ENCODE measurements at regions not wholly inside any gene's neighbourhood (a gene's known extent, or its start where the extent isn't known, plus 50 kb on each side); places are given as distances from the start of the nearest gene placed in this dataset.
"Not testable (repeated sequence)": the region's sequence is repeated elsewhere in the genome, so short reads cannot be mapped to it uniquely, and the experiment has no call there.

DNA sequence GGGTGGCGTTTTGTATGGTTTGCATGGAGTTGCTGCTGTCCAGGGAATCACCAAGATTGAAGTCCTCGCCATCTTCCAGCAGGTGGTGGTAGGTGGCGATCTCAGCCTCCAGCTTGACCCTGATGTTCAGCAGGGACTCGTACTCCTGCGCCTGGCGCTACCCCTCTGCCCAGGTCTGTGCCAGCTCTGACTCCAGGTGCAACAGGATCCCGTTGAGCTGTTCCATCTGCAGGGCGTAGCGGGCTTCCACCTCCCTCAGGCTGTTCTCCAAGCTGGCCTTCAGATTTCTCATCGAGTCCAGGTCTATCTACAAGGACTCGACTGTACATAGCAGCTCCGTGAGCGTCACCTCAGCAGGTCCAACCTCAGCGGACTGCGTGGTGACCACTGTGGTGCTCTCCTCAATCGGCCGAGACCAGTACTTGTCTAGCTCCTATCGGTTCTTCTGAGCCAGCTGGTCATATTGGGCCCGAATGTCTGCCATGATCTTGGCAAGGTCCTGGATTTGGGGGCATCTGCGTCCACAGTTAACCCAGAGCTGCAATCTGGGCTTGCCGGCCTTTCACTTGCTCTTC is 1584.8 kb upstream of the ACO1 start:
- DNase-seq = no peak

DNA sequence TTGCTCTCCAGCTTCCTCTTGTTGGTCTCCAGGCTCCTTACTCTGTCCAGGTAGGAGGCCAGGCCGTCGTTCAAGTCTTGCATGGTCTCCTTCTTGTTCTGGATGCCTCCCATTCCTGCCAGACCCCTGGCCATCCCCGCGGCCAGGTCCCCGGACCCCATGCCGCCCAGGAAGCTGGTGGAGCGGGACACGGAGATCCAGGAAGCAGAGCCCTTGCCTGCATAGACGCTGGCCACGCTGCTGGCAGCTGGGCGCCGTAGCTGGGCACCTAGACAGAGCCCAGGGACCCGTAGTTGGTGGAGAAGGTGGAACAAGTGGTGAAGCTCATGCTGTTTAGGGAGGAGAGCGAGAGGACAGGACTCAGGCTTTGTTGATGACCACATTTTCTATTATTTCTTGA is 1584.0 kb upstream of the ACO1 start:
- DNase-seq = no peak

DNA sequence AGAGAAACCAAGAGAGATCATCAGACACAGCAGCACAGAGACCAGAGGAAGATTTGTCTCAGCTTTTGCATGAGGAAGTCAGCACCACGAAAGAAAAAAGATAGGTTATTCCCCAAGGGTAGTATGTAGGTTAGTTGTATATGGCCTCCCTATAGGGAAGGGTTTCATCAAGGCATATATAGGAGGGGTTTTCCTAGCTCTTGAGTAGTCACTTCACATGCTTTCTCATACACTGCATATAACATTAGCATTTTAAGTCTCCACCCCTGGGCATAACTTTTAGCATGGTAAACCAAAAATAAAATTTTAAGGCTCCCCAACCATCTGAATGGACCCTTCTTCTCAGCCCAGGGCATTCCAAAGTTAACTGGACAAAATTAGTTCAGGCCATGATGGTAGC is 1571.6 kb upstream of the ACO1 start:
- DNase-seq = no peak

DNA sequence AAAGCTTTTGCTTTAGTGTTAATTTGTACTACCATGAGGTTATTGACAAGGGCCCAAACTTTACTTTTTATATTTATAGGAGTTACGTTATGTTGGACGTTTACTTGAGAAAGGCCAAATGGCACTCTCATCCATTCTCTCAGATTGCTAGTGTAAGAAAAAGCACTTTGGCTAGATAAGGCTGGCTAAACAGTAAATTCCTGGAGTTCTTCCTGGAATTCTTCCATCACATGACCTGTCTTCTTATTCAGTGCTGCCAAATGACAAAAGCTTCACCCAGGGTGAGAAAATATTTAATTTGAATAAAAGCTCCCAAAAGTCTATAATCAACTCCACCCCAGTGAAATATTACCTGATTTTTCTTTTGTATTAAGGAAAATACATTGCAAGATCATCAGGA is 1568.9 kb upstream of the ACO1 start:
- DNase-seq = no peak

DNA sequence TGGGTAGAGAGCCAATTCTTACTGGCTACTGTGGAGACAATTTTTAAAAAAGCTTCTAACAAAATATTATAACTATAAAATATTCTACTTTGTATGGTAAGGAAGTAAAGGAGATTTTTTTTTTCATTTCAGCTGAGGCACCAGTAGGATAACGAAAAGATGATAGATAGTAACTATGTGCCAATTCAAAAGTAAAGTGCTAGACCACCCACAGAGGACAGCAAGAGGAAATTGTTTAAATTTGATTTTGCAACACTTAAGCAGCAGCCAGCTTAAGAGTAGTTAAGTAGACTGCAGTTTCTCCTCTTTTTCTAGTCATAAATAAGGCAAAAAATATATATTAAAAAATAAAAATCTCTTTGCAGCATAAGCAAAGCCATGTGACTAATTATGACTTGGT is 1539.3 kb upstream of the ACO1 start:
- DNase-seq = no peak

DNA sequence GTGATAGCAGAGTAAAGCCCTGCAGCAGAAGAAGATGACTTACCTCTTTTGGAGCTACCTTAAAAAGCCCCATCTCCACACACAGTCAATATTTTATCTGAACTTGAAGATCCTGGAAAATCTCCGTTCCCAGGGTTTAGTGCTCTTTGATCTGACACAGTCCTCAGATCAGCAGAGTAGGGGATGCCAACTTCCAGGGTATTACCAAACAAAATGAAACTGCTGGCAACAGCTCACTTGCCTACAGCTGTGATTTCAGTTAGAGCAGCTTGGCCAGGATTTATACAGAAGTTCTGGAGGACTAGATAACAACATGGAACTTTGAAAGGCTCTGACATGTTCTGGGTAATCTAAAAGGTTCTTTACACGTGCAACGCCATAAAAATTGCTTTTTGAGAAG is 1537.8 kb upstream of the ACO1 start:
- no peak for DNase-seq

DNA sequence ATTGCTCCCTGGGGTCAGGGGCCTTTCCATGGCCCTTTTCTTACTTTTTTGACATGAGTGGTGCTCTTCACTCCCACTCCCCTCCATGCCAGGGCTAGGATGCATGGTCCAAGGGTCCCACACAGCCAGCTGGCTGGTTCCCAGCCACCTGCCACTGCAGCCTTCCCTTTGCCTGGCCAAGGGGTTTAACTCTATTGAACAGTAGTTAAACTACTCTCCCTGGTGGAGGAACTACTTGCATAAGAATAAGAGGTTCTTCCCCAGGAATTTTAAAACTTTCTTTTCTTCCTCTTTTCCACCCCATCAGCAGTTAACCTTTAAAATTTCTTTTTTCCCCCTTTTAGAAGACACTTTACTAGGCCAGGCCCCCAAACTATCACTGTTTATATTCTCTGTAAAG is 1532.8 kb upstream of the ACO1 start:
- DNase-seq = no peak

DNA sequence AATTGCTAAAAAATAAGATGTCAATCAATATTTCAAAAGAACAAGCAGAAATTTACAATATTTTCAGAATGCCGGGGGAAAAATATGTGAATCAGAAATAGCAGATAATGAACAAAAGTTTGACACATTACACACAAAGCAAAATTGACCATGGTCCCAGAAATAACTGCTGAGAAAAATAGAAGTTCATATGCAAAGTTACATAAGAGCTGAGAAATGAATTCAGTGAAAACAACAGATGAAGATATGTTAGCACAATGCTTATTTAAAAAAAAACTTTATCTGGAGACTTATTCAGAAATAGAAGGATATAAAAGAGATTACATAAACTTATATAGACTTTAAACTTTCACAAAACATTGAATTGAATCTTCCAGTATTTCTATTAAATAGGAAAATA is 1483.7 kb upstream of the ACO1 start:
- DNase-seq = no peak

DNA sequence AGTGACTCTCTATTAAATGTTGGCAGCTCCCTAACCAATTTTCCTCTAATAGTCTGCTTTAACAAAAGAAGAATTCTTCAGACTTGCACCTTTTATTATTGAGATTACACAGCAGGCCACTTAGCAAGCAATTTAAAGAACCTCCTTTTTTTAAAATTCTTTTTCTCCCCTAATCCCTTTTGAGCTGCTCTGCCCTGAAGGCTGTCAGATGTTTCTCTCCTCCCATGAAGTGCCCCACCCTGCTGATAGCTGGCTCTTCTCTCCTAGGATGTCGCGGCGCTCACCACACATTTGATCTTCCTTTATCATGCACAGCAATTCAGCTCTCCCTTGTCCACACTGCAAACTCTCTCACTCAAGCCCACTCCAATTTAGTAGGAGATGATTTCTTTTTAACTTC is 1471.1 kb upstream of the ACO1 start:
- DNase-seq = no peak

DNA sequence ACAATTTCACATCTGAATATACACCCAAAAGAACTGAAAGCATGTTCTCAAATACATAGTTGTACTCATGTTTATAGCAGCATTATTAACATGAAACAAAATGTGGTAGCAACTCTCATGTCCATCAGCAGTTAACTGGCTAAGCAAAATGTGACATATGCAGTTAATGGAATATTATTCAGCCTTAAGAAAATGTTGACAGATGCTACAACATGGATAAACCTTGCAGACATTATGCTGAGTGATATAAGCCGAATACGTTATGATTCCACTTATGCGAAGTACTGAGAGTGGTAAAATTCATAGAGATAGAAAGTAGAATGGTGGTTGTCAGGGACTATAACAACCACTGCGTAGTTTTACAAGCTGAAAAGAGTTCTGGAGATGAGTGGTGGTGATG is 1469.0 kb upstream of the ACO1 start:
- DNase-seq = no peak

DNA sequence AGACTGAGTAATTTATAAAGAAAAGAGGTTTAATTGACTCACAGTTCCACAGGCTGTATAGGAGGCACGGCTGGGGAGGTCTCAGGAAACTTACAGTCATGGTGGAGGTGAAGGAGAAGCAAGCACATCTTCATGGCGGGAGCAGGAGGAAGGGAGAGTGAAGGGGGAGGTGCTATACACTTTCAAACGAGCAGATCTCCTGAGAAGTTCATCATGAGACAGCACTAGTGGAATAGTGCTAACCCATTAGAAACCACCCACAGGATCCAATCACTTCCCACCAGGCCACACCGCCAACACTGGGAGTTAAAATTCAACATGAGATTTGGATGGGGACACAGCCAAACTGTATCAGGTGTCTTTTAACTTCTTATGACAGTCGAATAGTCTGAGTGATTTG is 1459.3 kb upstream of the ACO1 start:
- no peak for DNase-seq

DNA sequence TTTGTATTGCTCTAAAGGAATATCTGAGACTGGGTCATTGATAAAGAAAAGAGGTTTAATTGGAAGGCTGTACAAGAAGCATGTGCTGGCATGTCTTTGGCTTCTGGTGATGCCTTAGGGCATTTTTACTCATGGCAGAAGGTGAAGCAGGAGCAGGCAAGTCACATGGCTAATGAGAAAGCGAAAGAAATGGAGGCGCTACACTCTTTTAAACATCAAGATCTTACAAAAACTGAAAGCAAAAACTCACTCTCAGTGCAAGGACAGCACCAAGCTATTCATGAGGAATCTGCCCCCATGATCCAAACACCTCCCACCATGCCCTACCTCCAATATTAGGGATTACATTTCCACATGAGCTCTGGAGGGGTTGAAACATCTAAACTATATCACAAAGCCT is 1458.8 kb upstream of the ACO1 start:
- DNase-seq = no peak

DNA sequence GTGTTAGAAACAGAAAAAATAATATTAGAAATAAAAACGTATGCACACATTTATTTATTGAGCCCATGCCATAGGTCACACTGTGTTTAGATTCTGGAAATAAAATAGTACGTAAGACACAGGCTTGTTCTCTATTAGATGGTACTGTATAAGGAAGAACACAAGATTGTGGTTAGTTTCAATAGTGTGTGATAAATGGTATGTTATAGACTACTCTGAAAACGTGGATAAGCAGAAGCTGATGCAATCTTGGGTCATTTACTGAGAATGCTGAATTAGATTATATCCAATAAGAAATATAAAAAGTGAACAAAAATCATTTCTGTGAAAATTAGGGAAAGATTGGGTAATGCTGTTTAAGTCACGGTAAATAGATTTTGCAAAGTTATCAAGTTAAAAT is 1456.4 kb upstream of the ACO1 start:
- no peak for DNase-seq

DNA sequence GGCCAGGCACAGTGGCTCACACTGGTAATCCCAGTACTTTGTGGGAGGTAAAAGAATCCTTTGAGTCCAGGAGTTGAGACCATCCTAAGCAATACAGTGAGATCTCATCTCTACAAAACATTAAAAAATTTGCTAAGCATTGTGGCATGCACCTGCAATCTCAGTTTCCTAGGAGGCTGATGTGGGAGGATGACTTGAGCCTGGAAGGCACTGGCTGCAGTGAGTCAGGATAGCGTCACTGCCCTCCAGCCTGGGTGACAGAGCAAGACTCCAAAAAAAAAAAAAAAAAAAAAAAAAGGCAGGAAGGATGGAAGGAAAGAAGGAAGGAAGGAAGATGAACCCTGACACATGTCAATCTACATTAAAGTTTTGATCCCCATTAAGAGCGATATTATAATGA is 1452.2 kb upstream of the ACO1 start:
- DNase-seq = no peak

DNA sequence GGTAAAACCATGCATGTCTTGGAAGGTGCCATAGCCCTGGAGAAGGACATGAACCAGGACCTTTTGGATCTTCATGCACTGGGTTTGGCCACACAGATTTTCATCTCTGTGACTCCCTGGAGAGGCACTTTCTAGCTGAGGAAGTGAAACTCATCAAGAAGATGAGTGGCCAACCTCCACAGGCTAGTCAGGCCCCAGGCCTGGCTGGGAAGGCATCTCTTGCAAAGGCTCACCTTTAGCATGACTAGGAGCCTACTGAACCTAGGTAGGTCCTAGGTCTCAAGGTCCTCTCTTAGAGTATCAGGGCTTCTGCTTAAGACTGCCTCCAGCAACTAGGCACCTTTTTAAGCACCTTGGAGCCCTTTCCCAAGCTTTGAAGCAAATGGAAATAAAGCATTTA is 1448.7 kb upstream of the ACO1 start:
- DNase-seq = no peak

DNA sequence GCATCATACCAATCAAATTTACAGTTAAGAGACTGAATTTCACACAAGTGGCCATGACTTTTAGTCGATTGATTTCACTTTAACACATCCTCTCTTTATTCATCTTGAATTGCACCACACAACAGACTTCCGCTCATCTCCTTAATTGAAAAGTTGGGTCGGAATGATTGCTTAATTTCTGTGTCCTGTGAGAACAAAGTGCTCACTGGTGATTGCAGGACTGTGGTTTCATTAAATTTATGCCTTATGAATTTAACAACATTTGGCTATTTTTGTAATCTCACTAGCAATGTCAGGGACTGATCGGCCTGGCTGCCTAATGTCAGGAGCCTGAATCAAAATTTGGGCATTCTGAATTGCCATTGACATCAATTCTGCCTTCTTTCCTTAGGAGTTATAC is 1447.3 kb upstream of the ACO1 start:
- DNase-seq = no peak

DNA sequence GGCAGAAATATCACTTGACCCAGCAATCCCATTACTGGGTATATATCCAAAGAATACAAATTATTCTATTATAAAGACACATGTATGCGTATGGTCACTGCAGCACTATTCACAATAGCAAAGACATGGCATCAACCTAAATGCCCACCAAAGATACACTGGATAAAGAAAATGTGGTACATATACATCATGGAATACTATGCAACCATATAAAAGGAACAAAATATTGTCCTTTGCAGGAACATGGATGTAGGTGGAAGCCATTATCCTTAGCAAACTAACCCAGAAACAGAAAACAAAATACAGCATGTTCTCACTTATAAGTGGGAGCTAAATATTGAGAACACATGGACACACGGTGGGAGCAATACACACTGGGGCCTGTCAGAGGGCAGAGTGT is 1441.6 kb upstream of the ACO1 start:
- DNase-seq = not testable (repeated sequence)

DNA sequence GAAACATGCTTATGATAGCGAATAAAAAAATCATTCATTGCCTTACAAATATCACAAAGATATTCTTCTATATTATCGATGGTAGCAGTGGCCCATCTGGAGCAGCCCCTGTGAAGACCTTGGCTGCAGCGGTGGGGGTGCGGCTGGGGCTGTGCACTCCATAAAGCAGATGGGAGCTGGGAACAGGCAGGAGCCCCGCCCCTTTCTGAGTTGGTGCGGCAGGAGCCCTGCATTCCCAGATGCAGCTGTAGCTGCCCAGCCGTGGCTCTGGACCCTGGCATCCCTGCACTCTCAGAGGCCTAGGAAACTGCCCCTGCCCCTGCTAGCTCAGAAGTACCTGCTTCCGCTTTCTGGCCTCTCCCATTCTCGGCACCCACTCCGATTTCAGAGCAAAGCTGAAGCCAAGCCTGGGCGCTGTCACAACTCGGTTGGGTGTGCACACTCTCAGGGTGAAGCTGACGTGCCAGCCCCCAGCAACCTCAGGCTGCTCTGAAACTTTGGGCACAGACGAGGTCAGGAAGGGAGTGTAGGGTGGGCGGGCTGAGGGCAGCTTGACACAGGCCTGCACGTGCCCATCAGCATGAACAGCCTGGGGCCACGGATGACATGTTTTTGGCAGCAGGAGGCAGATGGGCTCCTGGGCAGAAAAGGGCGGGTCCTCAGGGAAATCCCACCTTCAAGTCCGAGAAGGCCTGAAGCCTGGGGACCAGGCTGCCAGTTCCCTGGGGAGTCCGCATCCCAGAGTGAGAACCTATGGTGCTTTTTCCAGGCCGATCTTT is 1440.8 kb upstream of the ACO1 start:
- DNase-seq = no peak

DNA sequence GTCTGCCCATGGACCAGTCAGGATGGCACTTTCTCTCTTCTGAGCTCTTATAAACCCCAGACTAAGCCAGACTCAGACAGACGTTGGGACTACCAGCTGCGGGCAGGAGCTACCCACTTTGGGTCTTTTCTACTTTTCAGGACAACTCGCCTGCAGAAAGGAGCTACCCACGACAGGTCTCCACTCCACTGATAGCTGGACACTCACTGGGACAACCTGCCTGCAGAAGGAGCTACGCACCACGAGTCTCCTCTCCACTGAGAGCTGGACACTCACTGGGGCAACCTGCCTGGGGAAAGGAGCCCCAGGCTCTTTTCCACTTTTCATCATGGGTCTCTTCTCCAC is 1440.2 kb upstream of the ACO1 start:
- no peak for DNase-seq

DNA sequence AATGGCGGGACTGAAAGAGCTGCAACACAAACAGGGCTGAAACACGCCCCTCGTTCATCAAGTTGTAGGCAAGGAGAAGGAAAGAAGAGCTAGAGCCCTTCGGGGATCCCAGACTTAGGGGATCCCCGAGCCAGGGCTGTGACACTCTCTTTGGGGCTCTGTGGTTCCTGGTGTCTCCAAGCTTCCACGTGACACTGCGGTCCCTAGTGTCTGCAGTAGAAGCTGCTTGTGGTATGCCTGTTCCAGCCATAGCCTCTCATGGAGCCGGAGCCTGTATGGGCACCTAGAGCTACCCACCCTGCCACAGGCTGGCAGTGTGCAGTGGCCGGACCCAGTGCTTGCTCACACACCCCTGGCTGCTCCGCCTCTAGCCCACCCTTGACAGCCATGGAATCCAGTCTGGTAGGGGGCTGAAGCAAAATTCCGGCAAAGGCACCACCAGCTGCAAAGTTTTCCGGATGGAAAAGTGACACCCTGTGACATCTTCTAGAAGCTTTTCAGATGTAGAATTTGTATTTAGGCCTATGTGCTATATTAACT is 1439.6 kb upstream of the ACO1 start:
- DNase-seq = no peak

DNA sequence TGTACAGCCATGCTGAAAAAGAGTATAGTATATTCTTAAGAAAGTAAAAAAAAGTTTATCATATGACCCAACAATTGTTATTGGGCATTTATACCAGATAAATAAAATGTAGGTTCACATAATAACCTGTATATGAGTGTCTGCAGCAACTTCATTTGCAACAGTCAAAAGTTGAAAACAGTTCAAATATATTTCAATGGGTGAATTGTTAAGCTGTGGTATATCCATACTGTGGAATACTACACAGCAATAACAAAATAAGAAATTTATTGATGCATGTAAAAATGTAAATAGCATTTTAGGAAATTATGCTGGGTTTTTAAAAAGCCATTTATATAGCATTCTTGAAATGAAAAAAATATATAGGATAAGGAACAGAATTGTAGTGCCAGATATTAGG is 1420.1 kb upstream of the ACO1 start:
- no peak for DNase-seq

DNA sequence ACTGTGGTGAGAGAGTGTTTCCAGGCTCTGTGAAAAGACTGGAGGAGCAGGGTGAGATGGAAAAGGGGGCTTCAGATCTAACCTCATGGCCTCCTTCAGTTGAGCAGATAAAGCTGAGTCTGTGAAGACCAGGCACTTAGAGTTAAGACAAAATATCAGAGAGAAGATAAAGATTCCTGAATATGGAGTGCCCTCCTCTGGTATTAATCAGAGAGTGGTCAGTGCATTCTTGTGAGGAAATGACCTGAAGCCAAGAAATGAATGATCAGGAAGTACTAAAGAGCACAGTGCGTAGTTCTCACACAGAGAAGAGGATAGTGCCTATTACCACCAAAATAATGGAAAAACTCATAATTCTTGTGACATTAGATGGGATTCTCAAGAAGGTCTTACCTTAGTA is 1417.0 kb upstream of the ACO1 start:
- no peak for DNase-seq

DNA sequence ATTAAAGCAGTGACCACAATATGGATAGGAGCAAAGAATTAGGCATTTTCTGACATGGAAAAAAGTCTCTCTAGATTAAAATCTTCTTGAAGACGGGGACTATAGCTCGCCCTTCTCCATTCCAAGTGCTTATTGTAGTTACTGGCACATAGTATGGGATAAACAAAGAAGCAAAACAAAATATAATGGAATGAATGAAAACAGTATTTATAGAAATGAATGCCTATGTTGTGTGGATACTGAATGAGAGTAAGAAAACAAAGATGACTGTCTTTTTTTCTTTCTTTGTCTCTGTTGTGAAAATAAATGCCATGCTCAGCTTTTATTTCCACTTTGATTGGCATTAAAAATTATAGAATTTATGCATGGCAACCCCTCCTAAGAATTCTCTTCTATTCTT is 1414.3 kb upstream of the ACO1 start:
- no peak for DNase-seq

DNA sequence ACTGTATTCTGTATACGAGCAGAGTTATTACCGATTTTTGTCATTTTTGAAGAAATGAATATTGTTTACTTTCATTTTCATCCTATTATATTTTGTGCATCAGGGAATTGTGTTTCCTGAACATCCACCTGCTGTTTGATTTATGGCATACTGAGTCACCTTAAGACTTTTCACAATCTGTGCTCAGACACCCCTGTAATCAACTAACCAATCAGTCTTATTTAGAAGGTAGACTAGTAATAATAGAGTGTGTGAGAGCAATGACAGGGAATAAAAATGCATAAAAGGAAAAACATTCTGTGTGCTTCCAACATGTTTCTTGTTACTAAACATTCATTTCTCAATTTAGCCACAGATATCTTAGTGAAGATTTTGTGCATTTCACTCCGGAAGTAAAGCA is 1413.6 kb upstream of the ACO1 start:
- DNase-seq = no peak

DNA sequence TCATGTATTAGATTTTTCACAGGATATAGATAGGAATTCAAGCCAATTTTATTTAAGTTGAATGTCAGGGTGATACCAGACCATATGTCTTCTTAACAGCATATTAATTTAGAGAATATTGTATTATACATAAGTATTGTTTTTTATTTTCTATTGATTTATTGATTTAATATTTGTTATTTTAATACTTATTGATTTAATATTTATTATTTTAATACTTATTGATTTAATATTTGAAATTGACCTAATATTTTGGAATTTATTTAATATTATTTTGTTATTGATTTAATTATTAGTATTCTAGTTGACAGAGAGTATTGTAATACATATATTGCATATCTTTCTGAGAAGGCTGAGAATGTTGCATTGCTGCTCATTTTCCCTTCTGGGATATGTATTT is 1411.8 kb upstream of the ACO1 start:
- DNase-seq = no peak
